Hippocampal formation (tissue), 2 donors: ENCODE measurements at regions not wholly inside any gene's neighbourhood (a gene's known extent, or its start where the extent isn't known, plus 50 kb on each side); places are given as distances from the start of the nearest gene placed in this dataset.

ENCODE experiments used
- DNase-seq, 2 donors: peaks; one replicate each; lab custom pipeline; 2025; lab: John Stamatoyannopoulos, UW

DNA sequence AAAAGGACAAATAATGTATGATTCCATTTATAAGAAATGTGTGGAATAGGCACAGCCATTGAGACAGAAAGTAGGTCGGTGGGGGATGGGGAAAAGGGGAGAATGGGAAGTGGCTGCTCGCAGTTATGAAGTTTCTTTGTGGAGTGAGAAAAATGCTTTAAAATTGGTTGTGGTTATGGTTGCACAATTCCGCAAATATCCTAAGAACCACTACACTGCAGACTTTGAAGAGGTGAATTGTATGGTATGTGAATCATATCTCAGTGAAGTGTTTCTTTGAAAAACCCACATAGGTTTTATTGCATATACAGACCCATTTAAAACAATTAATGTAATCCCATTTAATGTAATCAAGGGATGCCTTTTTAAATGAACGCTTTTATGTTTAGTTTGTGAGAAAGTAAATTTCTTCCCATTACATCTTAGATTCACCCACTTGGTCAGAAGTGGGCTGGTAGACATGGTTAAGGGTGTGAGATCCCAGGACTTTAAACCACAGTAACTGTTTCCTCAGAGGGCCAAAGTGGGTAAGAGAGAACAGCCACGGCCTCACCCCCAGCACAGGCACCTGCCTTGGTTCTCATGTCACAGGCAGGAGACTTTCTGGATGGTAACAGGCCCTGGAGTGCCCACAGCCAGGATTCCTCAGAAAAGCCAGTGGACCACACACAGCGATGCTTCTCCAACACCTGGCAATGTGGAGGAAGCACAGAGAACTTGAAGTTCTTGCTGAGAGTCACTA is 119.3 kb upstream of the GJB6 start:
- no peak for DNase-seq

DNA sequence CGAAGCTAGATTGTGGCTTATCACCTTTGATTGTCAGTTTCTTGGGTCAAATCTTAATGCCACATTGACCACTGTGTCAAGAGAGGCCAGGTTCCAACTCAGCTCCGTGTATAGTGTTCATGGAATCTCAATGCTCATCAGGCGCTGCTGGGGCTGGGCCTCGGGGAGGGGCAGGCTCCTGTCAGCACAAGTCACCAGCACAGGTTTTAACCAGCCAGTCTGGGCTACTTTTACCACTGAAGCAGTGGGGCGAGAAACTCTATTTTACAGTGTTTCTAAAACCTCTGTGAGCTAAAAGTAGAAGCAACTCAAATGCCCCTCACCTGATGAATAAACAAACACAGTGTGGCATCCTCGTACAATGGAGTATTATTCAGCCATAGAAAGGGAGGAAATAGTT is 118.7 kb upstream of the GJB6 start:
- DNase-seq: no peak

DNA sequence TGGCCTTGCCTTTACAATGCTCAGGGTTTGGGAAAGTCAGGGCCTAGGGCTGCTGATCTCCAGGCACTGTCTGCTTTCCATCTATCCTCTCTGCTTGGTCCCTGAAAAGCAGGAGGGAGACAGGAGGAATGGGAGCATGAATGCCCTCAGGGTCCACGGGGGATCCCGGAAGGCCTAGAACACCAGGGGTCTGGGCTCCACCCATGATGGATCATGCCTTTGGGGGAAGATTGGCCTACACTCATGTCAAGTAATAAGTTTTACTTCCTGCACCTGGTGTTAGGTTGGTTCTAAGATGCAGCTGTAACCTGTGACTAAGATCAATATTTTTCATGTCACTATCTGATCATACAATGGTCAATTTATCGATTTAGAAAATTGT is 118.3 kb upstream of the GJB6 start:
- no peak for DNase-seq

DNA sequence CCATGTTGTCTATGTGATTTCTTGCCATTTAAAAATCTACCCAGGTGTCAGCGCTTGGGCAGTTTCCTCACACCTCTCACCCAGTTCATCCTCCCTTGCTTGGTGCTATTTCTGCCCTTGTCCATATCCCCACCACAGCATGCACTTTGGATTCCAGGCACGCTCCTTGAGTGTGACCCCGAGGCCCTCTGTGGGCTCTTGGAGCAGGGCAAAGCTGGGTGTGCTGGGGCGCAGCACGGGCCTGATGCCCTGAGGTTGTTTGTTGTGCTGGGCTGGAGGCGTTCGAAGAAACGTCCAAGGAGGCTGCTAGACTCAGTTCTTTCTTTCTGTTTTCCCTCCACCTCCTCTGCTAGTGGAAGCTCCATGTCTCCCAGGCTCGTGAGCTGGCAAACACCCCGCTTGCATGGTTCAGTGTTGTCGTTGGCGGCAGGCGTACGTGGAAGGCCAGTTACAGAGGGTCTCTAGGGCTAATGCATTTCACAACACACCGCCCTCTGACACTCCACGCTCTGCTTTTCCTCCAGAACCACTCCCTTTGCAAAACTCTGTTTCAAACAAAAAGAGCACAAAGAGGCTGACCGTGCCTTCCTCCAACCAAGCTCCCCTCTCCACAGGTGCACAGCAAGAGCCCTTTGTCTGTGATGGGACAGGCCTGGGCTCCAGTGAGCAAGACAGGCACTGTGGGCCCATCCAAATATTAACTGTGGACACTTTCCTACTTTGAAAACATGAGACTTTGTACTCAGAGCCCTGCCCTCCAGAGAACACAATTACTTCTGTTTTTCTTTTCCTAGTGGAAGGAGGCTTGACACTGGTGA is 117.7 kb upstream of the GJB6 start:
- DNase-seq: no peak

DNA sequence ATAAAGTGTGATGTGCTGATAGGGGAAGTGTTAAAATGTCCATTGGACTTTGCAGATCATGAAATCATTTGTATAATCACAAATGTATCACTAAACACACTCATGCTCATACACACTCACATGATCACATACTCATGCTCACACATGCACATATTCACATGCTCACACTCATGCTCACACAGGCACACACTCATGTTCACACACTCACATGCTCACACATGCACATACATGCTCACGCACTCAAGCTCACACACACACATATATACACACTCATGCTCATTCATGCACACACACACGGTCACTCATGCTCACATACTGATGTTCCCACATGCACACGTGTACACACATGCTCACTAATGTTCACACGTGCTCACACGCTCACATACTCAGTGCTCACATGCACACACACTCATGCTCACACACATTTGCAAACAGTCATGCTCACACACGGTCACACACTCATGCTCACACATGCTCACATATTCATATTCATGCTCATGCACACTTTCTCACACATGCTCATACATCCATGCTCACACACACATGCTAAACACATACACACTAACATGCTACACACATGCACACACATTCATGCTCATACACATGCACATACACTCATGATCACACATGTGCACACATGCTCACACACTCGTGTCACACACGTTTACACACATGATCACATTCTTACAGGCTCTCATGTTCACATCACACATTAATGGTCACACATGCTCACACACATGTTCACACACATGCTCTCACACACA is 116.7 kb upstream of the GJB6 start:
- DNase-seq: no peak

DNA sequence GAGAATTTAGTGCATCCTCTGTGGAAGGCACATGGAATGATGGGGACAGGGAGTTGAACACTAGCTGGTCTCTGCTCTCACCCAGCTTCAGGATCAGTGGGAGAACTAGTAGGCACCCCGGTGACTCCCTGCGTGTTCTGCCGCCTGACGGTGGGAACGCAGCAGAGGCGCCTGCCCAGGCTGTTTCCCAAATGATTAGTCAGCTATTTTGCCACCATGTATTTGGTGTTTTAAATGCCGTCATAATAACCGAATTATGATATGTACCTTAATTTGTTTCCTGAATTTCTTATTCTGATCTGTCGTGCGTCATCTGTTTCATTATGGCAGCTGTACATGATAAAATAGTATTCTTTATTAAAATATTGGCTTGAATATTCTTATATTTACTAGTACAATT is 115.9 kb upstream of the GJB6 start:
- DNase-seq: no peak

GRCh38 chr13:20344836-20345490 is 112.8 kb upstream of the GJB6 start:
- DNase-seq: no peak

DNA sequence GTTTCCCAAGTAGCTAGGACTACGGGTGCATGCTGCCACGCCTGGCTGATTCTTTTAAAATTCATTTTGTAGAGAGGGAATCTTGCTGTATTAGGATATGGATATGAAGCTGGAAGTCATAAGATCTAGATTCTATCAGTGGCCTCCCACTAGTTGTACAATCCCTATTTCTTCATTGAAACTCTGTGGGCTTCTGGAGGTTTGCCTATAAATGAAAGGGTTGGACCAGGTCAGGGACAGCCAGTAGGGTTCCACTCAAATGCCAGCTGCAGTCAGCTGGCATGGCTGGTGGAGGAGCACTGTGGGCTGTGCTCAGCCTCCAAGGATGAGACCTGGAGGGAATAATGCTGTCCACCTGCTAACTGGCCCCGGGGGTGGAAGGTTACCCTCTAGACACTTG is 110.2 kb upstream of the GJB6 start:
- DNase-seq: no peak

DNA sequence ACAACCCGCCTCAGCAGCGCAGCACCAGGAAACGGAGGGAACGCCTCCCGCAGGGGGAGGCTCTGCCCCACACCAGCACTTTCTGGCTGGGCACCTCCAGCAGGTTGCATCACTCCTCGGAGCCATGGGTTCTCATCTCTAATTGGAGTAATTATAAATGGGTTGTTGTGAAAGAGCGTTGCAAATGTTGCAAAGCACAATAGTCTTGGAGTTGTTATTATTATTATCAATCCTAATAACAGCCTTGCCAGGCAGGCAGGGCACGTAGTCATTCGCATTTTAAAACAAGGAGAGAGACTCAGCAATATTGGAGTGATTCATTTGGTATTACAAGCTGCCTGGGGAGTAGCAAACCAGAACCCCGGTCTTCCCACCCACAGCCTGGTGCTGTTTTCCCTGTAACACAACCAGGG is 108.6 kb upstream of the GJB6 start:
- no peak for DNase-seq

DNA sequence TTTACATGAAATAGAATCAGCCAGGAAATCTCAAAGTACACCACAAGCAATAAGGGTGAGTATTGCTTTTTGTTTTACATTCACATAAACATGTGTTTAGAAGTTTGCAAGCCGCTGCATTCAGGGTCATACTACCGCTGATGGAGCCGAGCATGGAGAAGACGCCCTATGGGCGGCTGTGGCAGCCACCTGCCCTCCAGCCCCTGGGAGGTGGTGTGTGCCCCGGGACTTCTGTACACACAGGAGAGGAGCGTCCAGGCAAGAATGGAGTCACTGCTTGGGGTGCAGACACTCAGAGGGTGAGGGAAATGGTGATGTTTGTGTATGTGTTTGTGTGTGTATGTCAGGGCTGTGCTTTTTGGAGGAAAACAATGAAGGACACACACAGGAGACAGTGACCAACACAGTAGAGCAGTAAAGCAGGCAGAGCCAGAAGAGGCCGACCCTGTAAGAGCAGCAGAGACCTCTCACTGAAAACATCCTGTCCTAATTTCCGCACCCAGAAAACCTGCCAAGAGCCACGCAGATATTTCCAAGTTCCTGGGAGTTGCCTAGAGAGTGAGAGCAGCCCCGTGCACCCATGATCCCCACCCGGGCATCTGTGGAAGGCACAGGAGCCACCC is 108.1 kb upstream of the GJB6 start:
- DNase-seq: no peak

DNA sequence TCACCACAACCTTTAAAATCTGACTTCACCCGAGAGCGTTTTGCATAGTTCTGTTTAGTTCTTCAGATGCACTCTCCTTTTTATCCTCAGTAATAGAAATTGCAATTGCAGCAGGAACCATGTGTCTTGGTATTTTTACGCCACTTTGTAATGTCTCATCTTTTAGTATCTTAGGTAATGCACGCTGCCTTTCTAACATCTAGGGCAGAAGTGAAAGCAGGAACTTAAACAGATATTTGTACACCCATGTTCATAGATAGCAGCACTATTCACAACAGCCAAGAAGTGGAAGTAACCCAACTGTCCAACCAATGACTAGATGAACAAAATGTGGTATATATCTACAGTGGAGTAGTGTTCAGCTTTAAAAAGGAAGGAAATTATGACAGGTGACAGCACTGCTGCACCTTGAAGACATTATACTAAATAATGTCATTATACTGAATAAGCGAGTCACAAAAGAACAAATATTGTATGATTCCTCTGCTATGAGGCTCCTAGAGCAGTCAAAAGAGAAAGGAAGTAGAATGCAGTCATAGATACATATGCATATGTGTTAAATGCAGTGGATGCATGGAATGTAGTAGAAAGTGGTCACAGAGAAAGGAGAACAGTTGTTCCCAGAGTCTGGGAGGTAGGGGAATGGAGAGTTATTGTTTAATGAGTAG is 105.9 kb upstream of the GJB6 start:
- DNase-seq: no peak

- DNase-seq: no peak
These were observed 104.6 kb upstream of the GJB6 start for GRCh38 chr13:20336761-20337160.

DNA sequence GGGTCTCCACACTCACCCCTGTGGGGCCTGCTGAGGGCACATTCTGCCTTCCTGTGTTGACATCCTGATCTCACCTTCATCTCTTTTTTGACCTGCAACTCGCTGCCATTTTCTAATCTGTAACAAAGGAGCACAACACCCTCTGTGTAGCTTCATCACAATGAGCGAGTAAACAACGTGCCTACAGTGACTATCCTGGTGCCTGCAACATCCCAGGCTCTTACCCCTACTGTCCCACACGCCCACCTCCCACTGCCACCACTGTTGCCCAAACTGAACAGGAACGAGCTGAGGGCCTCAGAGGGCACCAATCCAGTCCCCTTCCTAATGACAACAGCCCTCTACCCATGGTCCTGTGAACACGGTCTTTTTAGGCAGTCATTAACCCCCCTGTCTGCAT is 102.2 kb upstream of the GJB6 start:
- no peak for DNase-seq

DNA sequence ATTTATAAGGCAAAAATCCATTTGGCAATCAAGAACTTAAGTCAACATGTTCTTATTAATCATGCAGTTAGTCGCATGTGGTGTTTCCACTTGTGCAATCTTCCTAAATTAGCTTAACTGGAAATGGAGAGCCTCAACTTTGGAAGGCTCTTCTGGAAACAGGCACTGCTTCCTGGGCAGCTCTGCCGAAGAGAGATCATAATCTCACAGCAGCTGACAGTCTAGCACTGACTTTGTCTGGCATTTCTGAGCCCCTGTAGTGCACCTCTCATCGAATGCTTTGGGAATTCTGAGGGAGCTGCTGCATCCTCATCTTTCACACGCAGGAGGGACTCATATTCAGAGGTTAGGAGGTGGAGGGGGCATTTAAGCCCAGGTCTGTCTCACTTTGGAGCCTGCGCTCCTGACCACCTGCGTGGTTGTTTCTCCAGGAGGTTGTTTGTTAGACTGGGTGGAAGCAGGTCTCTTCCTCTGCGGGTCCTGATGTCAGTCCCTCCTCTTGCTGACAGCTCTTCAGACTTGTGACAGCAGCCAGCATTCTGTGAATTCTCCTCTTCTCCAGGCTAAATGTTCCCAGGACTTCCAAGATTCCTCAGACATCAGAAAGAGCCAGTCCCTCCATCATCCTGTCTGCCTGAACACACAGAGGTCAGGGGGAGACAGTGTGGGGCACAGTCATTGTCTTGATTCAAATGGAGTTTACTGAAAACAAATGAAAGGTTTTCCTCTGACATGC is 100.4 kb upstream of the GJB6 start:
- DNase-seq: no peak

DNA sequence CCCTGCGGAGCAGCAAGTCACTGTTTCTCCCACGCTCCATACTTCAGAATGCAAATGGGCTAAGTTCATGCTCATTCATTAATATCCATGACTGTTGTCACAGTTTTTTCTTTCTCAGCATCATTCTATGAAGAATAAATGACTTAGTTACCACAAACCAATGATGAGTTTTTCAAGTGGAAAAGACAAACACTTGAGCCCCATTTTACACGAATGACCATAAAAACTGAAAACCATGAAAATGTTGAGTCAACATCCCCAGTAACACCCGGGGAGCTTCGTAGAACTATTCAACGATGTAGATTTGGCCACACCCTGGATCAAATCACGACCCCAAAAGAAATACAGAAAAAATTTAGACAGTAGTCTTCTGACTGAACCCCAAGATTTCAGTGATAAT is 99.8 kb upstream of the GJB6 start:
- no peak for DNase-seq

DNA sequence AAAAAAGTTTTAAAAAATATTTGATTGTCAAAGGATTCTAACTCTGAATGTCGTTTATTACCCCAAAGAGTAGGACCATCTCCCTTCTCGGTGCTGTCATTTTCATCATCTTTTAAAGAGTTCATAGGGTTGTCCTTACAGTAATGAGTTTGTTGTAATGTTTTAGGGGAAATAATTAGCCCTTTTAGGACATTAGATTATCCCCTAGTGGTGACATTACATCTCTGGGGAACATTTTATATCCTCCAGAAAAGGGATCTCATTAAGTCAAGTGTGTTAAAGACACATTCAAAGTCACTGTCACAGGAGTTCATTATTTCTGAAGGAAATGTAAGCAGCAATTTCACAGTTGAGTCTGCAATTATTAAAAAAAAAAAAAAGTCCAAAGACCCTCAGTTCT is 99.3 kb upstream of the GJB6 start:
- no peak for DNase-seq

- no peak for DNase-seq
These were observed 94.7 kb upstream of the GJB6 start for GRCh38 chr13:20326809-20327208.

GRCh38 chr13:20326276-20326675 is 94.2 kb upstream of the GJB6 start:
- DNase-seq: no peak

DNA sequence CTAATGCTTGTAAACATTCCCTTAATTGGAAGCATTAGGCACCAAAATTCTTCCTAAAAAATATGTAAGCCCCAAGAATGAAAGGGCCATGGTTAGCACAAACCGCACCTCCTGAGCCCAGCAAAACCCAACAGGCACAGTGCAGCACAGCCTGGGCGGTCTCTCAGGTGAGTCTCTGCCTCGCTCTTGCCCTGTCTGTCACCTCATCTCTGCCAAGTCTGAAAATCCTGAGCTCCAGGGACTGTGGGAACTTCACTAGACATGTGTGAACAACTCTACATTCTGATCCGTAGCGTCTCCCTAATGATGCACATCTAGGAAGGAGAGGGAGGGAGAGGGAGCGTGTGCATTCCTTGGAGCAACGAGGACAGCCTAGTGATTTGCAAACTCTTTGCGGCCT is 88.8 kb upstream of the GJB6 start:
- no peak for DNase-seq

DNA sequence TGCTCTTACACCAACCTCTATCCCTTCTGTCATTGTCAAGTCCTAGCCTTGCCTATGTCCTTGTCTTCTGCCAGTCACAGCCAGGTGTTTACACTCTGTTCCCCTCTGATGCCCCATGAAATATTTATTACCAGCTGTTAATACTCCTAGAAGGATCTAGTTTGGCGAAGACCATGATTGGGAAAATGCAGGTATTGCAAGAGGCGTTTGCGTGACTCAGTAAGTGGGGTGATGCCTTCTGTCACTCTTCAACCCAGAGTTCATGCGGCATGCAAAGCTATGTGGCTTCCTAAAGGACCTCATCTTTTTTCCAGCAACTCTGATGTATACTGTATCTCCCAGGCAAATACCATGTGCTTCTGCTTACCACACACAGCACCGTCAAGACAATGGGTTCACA is 81.8 kb upstream of the GJB6 start:
- DNase-seq: no peak

DNA sequence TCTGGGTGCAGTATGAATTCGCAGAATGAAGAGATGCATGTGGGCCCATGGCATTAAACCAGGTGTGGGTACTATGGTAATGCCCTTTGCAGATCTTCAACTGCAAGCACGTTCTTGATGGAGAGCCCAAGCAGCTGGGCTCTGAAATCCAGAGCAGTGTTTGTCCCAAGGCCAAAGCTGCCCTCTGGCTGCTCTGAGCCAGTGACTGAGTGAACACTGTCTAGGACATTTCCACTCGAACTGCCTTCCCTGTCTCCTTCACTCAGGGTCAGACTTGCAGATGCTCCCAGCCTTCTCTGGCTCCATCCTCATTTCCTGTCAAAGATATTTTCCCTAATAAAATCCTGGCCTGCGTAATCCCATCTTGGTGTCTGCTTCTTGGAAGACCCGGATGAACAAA is 80.2 kb upstream of the GJB6 start:
- DNase-seq: no peak
